Endothelial cell of umbilical vein (primary cell): ENCODE measurements at regions not wholly inside any gene's neighbourhood (a gene's known extent, or its start where the extent isn't known, plus 50 kb on each side); places are given as distances from the start of the nearest gene placed in this dataset.

Experiments used
- BruUV-seq: library from RNA; stranded (reverse); fragments of 400-500 nt; replicated peaks from 2 replicates; lab custom pipeline; 2021; lab: Mats Ljungman, UMichigan
- CTCF ChIA-PET: fragments of 300-600, 350-600 bp; sonication (Branson Sonifier 250); formaldehyde crosslinking; loops from one replicate; lab custom pipeline; 2021; ENCODE audit warnings: antibody characterized with exemption, inconsistent platforms; lab: Charles Lee
- POLR2A ChIA-PET: fragments of 300-600, 350-600 bp; sonication (Branson Sonifier 250); formaldehyde crosslinking; loops from one replicate; lab custom pipeline; 2021; ENCODE audit warnings: antibody characterized with exemption, inconsistent platforms; lab: Charles Lee
- DNase-seq: peaks from one replicate; pipeline ENCODE4 v3.0.0-alpha.2; 2011; ENCODE audit warnings: low read depth, low spot score
- FAIRE-seq: peaks from 2 replicates; lab custom pipeline; 2011; peaks lifted over from hg19 to GRCh38; lab: Jason Lieb, UNC
- H2AFZ ChIP-seq: 2 replicates; pipeline ENCODE4 v1.6.0; 2012; ENCODE audit warnings: low read depth, low read length, control low read depth, inconsistent platforms
- H3K27ac ChIP-seq: 2 replicates; pipeline ENCODE4 v1.5.1; 2011; ENCODE audit warnings: low read depth, mild to moderate bottlenecking, control low read depth, low read length, moderate library complexity; ENCODE audit not compliant: insufficient read depth
- H3K27me3 ChIP-seq, 2 experiments: 2 replicates each; pipeline versions ENCODE4 v1.6.0 to v1.6.1; 2011; ENCODE audit warnings: low read length in 2 of 2, mixed read lengths in 1 of 2; ENCODE audit not compliant: control insufficient read depth in 2 of 2, insufficient read depth in 2 of 2
- H3K36me3 ChIP-seq, 2 experiments: 2 replicates in 1 of 2; 3 replicates in 1 of 2; pipeline ENCODE4 v1.5.1; 2011; ENCODE audit warnings: low read length in 2 of 2, mild to moderate bottlenecking in 1 of 2, moderate library complexity in 1 of 2; ENCODE audit not compliant: control insufficient read depth in 2 of 2, insufficient read depth in 2 of 2; ENCODE audit errors: extremely low read depth in 1 of 2
- H3K4me1 ChIP-seq: 3 replicates; pipeline ENCODE4 v1.5.1; 2011; ENCODE audit warnings: mild to moderate bottlenecking, low read length; ENCODE audit not compliant: control insufficient read depth, insufficient read depth; ENCODE audit errors: extremely low read depth
- H3K4me2 ChIP-seq: 2 replicates; pipeline ENCODE4 v1.6.1; 2011; ENCODE audit warnings: low read length, control low read depth, mixed read lengths; ENCODE audit not compliant: insufficient read depth
- H3K4me3 ChIP-seq, 3 experiments: fragments of 200-600 bp in 1 of 3; sonication (generic), shearing (Covaris generic) in 1 of 3; replicated peaks in 1 of 3; 2 replicates each; pipeline ENCODE4 v1.5.1; 2011 to 2016; ENCODE audit warnings: control low read depth in 3 of 3, low read length in 3 of 3, mild to moderate bottlenecking in 2 of 3, inconsistent platforms in 1 of 3, low read depth in 1 of 3, moderate library complexity in 1 of 3; ENCODE audit not compliant: insufficient read depth in 1 of 3
- H3K79me2 ChIP-seq: 2 replicates; pipeline ENCODE4 v1.6.0; 2012; ENCODE audit warnings: low read length, inconsistent platforms; ENCODE audit not compliant: control insufficient read depth, insufficient read depth
- H3K9ac ChIP-seq: replicated peaks from 2 replicates; pipeline ENCODE3; 2011; ENCODE audit warnings: low read length, control low read depth; ENCODE audit not compliant: insufficient read depth; ENCODE audit errors: extremely low read depth
- H3K9me1 ChIP-seq: replicated peaks from 3 replicates; pipeline ENCODE4 v1.6.0; 2011; ENCODE audit warnings: mild to moderate bottlenecking, low read length; ENCODE audit not compliant: control insufficient read depth, insufficient read depth; ENCODE audit errors: extremely low read depth
- H3K9me3 ChIP-seq: replicated peaks from 2 replicates; pipeline ENCODE4 v1.5.1; 2012; ENCODE audit warnings: low read length, inconsistent platforms; ENCODE audit not compliant: control insufficient read depth, insufficient read depth
- H4K20me1 ChIP-seq: replicated peaks from 2 replicates; pipeline ENCODE3; 2011; ENCODE audit warnings: mild to moderate bottlenecking, low read length; ENCODE audit not compliant: control insufficient read depth, insufficient read depth; ENCODE audit errors: extremely low read depth
- CTCF ChIP-seq, 2 donors: IDR thresholded peaks; 1 replicate in 1 of 2; 2 replicates in 1 of 2; pipeline ENCODE4 v1.5.1; 2011; ENCODE audit warnings: low read length in 2 of 2, mild to moderate bottlenecking in 2 of 2, moderate library complexity in 2 of 2, control low read depth in 1 of 2, inconsistent platforms in 1 of 2, low read depth in 1 of 2; ENCODE audit not compliant: insufficient read depth in 1 of 2; ENCODE audit errors: extremely low read depth in 1 of 2
- EZH2 ChIP-seq: IDR thresholded peaks from 2 replicates; pipeline ENCODE4 v1.6.1; 2012; ENCODE audit warnings: borderline replicate concordance, low read depth, mild to moderate bottlenecking, moderate library complexity, low read length, inconsistent platforms; ENCODE audit not compliant: severe bottlenecking
- FOS ChIP-seq: IDR thresholded peaks from 2 replicates; pipeline ENCODE4 v1.6.1; 2011; ENCODE audit warnings: mild to moderate bottlenecking, low read length, moderate library complexity, borderline replicate concordance; ENCODE audit not compliant: insufficient read depth
- GATA2 ChIP-seq: IDR thresholded peaks from 2 replicates; pipeline ENCODE4 v1.7.0; 2011; ENCODE audit warnings: low read depth, mild to moderate bottlenecking, moderate library complexity, mixed read lengths, low read length; ENCODE audit not compliant: insufficient read length, insufficient read depth
- JUN ChIP-seq: IDR thresholded peaks from 2 replicates; pipeline ENCODE4 v1.6.1; 2011; ENCODE audit warnings: borderline replicate concordance, low read depth; ENCODE audit not compliant: insufficient read length, insufficient read depth
- MAX ChIP-seq: IDR thresholded peaks from 2 replicates; pipeline ENCODE4 v1.6.1; 2011; ENCODE audit not compliant: insufficient read depth, insufficient read length
- MYC ChIP-seq: IDR thresholded peaks from one replicate; pipeline ENCODE4 v1.6.1; 2011; ENCODE audit warnings: mild to moderate bottlenecking, low read depth, low read length
- POLR2A ChIP-seq: IDR thresholded peaks from 2 replicates; pipeline ENCODE4 v1.6.1; 2012; ENCODE audit warnings: low read depth, mild to moderate bottlenecking, control low read depth, low read length
- POLR2AphosphoS5 ChIP-seq: IDR thresholded peaks from 2 replicates; pipeline ENCODE4 v1.6.1; 2012; ENCODE audit warnings: low read depth, mild to moderate bottlenecking, control low read depth, low read length, moderate library complexity; ENCODE audit not compliant: insufficient read depth
- dilution Hi-C: fragments of 300-500 bp; cut with MboI; formaldehyde crosslinking; loops from one replicate; pipeline ENCODE4 v1.15.0; 2019; ENCODE audit warnings: low sequenced_read_pairs; ENCODE audit not compliant: extremely low pct_ligation_motif_present
- intact Hi-C: fragments of 100-400 bp; cut with micrococcal nuclease; formaldehyde crosslinking; loops from one replicate; pipeline ENCODE4 v1.10.0; 2022

- TF ChIP-seq POLR2A (no peak), MYC (no peak), EZH2 (no peak), POLR2AphosphoS5 (no peak), FOS (no peak), CTCF (IDR thresholded peaks at IDR 0.05; ENCODE audit: extremely low read depth in 1 of 2, insufficient read depth in 1 of 2, low read depth in 1 of 2, low read length in 2 of 2) (no peak), GATA2 (no peak), JUN (no peak), MAX (no peak)
- intact Hi-C loops = no loop called here
- CTCF ChIA-PET = no interaction called here
Measured at GRCh38 chr3:46092702-46093080, 65.4 kb upstream of the XCR1 start.

More at GRCh38 chr3:46092702-46093080, 65.4 kb upstream of the XCR1 start:
- Histone ChIP-seq H3K36me3 (no peaks in the 10 kb centered on the region), H3K4me1 (no peaks in the 10 kb centered on the region), H3K4me2 (no peak overlapping the region), H3K9me1 (no peaks in the 10 kb centered on the region), H3K9me3 (no peaks in the 10 kb centered on the region), H3K79me2 (no peaks in the 10 kb centered on the region), H3K27ac (no peak overlapping the region), H2AFZ (no peak overlapping the region), H4K20me1 (no peaks in the 10 kb centered on the region), H3K9ac (no peak overlapping the region), H3K27me3 (no peaks in the 10 kb centered on the region), H3K4me3 (no peak overlapping the region)
- no peak for DNase-seq
- dilution Hi-C loops = no loop called here
- no TSS peak for BruUV-seq
- FAIRE-seq = no peak
- POLR2A ChIA-PET = no interaction called here
